Erythroblast (primary cell): ENCODE measurements at regions not wholly inside any gene's neighbourhood (a gene's known extent, or its start where the extent isn't known, plus 50 kb on each side); places are given as distances from the start of the nearest gene placed in this dataset.

Source experiments
- GATA1 ChIP-seq: IDR thresholded peaks from 2 replicates; pipeline ENCODE4 v1.6.1; 2011; ENCODE audit warnings: low read depth, mild to moderate bottlenecking, control low read depth, low read length, moderate library complexity
- POLR2A ChIP-seq: IDR thresholded peaks from 2 replicates; pipeline ENCODE4 v1.6.1; 2011; ENCODE audit warnings: mild to moderate bottlenecking, low read length

DNA sequence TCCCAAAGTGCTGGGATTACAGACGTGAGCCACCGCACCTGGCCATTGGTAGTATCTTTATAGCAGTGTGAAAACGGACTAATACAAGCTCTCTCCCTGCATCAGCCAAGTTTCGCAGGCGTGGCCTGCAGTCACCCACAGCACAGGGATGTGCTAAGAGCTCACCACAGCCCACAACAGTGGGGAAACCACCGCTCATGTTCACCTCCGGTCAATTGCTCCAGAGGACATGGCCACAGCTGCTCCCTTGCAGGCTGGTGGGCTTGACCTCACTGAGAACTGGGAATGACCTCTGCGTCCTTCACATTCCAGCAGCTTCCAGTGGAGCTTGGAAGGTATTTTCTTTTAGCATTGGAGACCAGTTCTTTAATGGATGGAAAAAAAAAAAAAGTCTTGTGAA lies 156.4 kb downstream of the KCTD15 start:
- TF ChIP-seq POLR2A (no peak), GATA1 (no peak)
